ENCODE measurements at regions not wholly inside any gene's neighbourhood (a gene's known extent, or its start where the extent isn't known, plus 50 kb on each side); places are given as distances from the start of the nearest gene placed in this dataset.

DNA sequence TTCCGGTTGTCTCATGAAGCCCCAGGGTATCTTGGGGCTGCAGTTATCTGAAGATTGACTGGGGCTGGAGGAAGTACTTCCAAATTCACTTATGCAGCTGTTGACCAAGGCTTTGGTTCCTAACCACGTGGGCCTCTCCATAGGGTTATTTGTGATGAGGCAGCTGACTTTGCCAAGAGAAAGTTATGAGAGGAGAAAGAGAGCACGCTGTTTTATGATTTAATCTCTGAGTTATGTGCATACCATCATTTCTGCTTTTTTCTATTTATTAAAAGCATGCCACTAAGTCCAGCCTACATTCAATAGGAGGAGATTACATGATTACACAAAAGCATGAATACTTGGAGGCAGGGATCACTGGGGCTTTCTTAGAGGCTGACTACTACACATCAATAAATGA lies 215.5 kb downstream of the NHLRC3 start:
- TF ChIP-seq, protein P1, sequence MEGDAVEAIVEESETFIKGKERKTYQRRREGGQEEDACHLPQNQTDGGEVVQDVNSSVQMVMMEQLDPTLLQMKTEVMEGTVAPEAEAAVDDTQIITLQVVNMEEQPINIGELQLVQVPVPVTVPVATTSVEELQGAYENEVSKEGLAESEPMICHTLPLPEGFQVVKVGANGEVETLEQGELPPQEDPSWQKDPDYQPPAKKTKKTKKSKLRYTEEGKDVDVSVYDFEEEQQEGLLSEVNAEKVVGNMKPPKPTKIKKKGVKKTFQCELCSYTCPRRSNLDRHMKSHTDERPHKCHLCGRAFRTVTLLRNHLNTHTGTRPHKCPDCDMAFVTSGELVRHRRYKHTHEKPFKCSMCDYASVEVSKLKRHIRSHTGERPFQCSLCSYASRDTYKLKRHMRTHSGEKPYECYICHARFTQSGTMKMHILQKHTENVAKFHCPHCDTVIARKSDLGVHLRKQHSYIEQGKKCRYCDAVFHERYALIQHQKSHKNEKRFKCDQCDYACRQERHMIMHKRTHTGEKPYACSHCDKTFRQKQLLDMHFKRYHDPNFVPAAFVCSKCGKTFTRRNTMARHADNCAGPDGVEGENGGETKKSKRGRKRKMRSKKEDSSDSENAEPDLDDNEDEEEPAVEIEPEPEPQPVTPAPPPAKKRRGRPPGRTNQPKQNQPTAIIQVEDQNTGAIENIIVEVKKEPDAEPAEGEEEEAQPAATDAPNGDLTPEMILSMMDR (IDR thresholded peaks at IDR 0.05): no peak
- Histone ChIP-seq H3K36me3 (no peaks in the 10 kb centered on the region), H3K9me3 (no peaks in the 10 kb centered on the region), H3K27me3 (no peaks in the 10 kb centered on the region), H3K4me1 (peaks cover 5 to 63% (median 37%) of the 10 kb centered on the region in 9 donors), H3K27ac (peak overlapping the region in 3 of 10 donors; percentile 36 to 87 (median 39)), H3K4me3 (no peak overlapping the region)
- DNase-seq (no peak), ATAC-seq (no peak)
- intact Hi-C loops (cut with DNase I): loop anchor here in 1 of 10 donors (2.0 kb wide), 1 partner anchor 57 kb away; no protein-coding TSS in a partner anchor
- 42 to 43% methylated on average over 3 of the region's 3 CpGs for whole genome bisulfite sequencing, 2 donors

DNA sequence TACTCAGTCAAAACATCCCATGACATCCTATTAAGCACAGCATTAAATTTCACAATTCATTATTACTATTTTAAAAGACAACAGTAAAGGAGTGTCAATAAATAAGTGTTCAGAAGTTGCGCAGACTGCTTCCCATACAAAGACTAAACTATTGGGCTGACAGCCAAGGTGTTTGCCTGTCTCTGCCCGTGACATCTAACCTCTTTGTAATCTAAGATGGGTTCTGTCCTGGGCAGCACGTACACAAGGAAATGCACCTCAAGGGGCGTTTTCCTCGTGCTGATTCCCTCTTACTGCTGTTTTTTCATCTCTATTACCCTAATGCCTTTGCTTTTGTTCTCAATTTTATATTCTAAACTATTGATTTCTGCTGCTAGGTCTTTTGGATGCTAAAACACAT lies 216.3 kb downstream of the NHLRC3 start:
- no peaks in the 10 kb centered on the region for H3K36me3 ChIP-seq
- peak overlapping the region in 6 of 10 donors; percentile 4 to 87 (median 32) for H3K27ac ChIP-seq
- 37 to 52% methylated on average over 5 of the region's 5 CpGs for WGBS, 2 donors
- DNase-seq (no peak), ATAC-seq (peak in 1 of 8 donors; percentile 19)
- no peaks in the 10 kb centered on the region for H3K9me3 ChIP-seq
- H3K4me1 ChIP-seq: peaks cover 5 to 71% (median 39%) of the 10 kb centered on the region in 9 donors
- intact Hi-C loops (cut with DNase I): loop anchor here in 1 of 10 donors (2.0 kb wide), 1 partner anchor 58 kb away; no protein-coding TSS in a partner anchor
- no peak overlapping the region for H3K4me3 ChIP-seq
- no peaks in the 10 kb centered on the region for H3K27me3 ChIP-seq
- TF ChIP-seq, protein P1 (IDR thresholded peaks at IDR 0.05): no peak

DNA sequence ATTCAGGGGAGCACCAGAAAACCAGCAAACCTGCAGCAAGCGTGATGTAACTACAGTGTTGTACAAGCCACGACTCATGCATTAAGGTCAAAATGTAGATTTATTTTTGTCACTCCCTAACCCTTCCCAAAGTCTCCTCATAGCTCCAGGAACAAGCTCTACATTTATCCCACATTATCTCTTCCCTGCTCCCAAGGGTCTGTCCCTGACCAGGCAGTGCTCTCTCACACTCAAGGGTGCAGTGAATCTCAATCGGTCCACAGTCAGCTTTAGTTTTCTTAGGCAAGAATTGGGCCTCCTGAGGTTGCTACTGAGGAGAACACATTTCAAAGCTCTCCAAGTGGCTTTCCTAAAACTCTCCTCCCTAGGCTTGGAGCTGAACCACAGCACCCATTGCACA lies 219.4 kb downstream of the NHLRC3 start:
- WGBS, 2 donors: 28 to 48% methylated on average over 3 of the region's 3 CpGs
- Histone ChIP-seq H3K36me3 (no peaks in the 10 kb centered on the region), H3K4me3 (no peak overlapping the region), H3K27ac (peak overlapping the region; percentile 32 to 87 (median 72)), H3K9me3 (no peaks in the 10 kb centered on the region), H3K4me1 (peaks cover 5 to 88% (median 61%) of the 10 kb centered on the region in 9 donors), H3K27me3 (no peaks in the 10 kb centered on the region)
- intact Hi-C loops (cut with DNase I): no loop called here
- peak; percentile 86 to 95 (median 92) for ATAC-seq
- peak in 1 of 2 donors; percentile 66 for DNase-seq
- TF ChIP-seq, protein P1 (IDR thresholded peaks at IDR 0.05): no peak

DNA sequence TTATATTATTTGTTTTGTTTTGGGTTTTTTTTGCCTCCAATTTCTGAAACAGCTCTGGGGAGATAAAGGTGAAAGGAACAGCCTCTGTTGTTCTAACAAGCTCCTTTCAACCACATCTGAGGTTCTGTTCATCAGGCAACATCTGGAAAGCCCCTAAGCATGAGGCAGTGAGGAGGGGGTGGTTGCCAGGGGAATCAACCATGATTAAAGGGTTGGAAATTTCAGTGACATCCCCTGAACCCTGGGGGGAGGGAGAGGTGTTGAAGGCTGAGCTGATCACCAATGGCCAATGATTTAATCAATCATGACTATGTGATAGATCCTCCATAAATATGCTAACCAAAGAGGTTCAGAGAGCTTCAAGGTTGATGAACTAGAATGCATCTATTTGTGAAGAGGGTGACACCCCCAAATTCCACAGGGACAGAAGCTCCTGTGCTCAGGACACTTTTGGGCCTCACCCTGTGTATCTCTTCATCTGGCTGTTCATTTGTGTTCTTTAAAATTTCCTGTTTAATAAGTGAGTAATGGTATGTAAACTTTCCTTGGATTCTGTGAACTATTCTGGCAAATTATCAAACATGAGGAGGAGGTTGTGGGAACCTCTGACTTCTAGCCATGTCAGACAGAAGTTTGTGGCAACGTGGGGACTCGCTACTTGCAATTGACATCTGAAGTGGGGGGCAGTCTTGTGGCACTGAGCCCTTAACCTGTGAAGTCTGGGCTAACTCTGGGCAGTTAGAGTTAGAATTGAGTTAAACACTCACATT lies 221.3 kb downstream of the NHLRC3 start:
- Histone ChIP-seq H3K27ac (peak overlapping the region in 6 of 10 donors; percentile 20 to 87 (median 70)), H3K36me3 (no peaks in the 10 kb centered on the region), H3K4me3 (no peak overlapping the region), H3K9me3 (no peaks in the 10 kb centered on the region), H3K4me1 (peaks cover 5 to 89% (median 56%) of the 10 kb centered on the region in 9 donors), H3K27me3 (no peaks in the 10 kb centered on the region)
- intact Hi-C loops (cut with DNase I): loop anchor here (5.0 to 10.0 kb wide), 10 partner anchors 112 to 355 kb away; partner anchors contain the start of gene LHFPL6 (in 1 of the 10)
- WGBS, 2 donors: 28 to 39% methylated on average over 2 of the region's 2 CpGs
- ATAC-seq (no peak), DNase-seq (no peak)
- TF ChIP-seq, protein P1 (IDR thresholded peaks at IDR 0.05): no peak

All from heart right ventricle (tissue), 16 donors.